ENCODE measurements at regions not wholly inside any gene's neighbourhood (a gene's known extent, or its start where the extent isn't known, plus 50 kb on each side); places are given as distances from the start of the nearest gene placed in this dataset.
"Not testable (repeated sequence)": the region's sequence is repeated elsewhere in the genome, so short reads cannot be mapped to it uniquely, and the experiment has no call there.

- DNase-seq (ENCODE audit: insufficient read length, low spot score) (no peak), FAIRE-seq (no peak)
Measured at GRCh38 chr3:147333098-147333497, 73.2 kb downstream of the ZIC4 start.

GRCh38 chr3:147328711-147329110, 77.6 kb downstream of the ZIC4 start:
- DNase-seq (ENCODE audit: insufficient read length, low spot score) (no peak), FAIRE-seq (no peak)

DNA sequence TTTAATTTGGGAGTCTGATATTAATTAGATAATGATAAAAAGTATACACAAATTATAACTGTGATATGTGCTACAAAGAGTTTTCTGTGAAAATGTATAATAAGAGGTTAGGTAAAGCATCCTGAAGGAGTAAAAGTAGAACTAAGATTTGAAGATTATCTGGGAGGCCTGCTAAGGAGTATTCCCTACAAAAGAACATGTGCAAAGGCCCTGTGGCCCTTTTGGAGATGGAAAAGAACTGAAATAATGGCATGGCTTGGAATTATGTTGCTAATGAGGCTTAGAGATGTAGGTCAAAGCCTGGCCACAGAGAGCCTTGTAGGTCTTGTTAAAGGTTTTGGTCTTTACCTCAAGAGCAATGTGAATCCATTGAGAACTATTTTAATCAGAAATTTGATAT, 82.0 kb downstream of the ZIC4 start:
- no peak for FAIRE-seq
- no peak for DNase-seq (ENCODE audit: insufficient read length, low spot score)

DNA sequence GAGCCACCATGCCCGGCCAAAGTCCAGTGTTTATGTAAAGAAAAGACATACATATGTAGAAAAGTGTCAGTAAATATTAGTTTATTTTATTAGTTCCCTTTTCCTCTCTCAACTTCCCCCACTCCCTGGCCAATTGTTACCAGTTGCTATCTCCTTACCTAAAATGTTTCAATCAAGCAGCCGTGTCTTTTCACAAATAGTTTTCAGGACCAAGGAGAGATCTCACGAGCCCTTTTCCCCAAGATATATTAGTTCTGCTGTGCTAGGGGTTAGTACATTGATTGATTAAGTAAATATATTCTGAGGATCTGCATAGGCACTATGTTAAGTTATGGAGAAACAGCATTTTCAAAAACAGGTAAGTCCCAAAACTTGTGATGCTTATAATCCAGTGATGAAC, 87.4 kb downstream of the ZIC4 start:
- FAIRE-seq: no peak
- no peak for DNase-seq (ENCODE audit: insufficient read length, low spot score)

GRCh38 chr3:147317080-147317479, 89.3 kb downstream of the ZIC4 start:
- FAIRE-seq: not testable (repeated sequence)

DNA sequence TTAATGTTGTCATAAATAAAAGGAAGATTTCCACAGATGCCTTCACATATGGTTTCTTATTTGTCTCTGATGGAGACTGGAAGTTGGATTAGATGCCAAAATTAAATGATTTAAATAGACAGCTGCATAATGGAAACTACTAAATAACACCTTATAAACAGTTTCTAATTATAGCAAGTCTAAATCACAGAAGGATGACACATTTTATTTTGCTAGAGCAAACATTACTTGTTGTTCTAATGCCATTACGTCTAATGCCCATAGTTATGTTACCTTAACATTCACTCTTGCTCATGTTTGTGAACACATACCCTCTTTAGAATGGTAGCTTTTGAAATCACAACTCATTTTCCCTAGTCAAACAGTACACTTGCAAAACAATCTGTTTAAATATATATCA, 92.8 kb downstream of the ZIC4 start:
- DNase-seq (ENCODE audit: insufficient read length, low spot score) (no peak), FAIRE-seq (no peak)

More at GRCh38 chr3:147317080-147317479, 89.3 kb downstream of the ZIC4 start:
- not testable (repeated sequence) for DNase-seq (ENCODE audit: insufficient read length, low spot score)

DNA sequence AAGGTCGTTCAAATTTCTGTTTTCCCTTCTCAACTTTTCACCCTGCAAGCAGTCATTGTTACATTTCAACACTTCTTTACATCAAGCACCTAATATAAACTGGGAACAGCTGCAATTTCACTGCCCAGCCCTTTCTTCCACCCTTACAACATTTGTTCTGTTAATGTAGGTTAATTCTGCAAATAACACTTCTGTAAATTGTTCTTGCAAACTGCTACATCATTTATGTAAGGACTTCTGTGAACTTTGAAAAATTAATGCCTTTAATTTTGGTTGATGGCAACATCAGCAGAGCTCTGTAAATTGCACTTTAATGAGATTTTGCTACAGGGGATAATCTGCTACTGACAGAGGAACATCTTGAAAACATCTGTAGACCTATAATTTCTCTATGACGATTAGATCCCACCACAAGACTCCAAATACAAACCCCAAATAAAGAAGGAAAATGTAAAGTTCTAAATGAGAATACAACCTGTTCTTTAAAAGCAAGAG, 93.5 kb downstream of the ZIC4 start:
- no peak for FAIRE-seq
- DNase-seq (ENCODE audit: insufficient read length, low spot score): no peak

- no peak for FAIRE-seq
- DNase-seq (ENCODE audit: insufficient read length, low spot score): no peak
Measured at GRCh38 chr3:147311716-147312115, 94.6 kb downstream of the ZIC4 start.

GRCh38 chr3:147305533-147306250, 100.7 kb downstream of the ZIC4 start:
- no peak for FAIRE-seq
- no peak for DNase-seq (ENCODE audit: insufficient read length, low spot score)

- no peak for DNase-seq (ENCODE audit: insufficient read length, low spot score)
- no peak for FAIRE-seq
Measured at GRCh38 chr3:147304756-147305155, 101.6 kb downstream of the ZIC4 start.

GRCh38 chr3:147301781-147302180, 104.6 kb downstream of the ZIC4 start:
- DNase-seq (ENCODE audit: insufficient read length, low spot score) (no peak), FAIRE-seq (no peak)

DNA sequence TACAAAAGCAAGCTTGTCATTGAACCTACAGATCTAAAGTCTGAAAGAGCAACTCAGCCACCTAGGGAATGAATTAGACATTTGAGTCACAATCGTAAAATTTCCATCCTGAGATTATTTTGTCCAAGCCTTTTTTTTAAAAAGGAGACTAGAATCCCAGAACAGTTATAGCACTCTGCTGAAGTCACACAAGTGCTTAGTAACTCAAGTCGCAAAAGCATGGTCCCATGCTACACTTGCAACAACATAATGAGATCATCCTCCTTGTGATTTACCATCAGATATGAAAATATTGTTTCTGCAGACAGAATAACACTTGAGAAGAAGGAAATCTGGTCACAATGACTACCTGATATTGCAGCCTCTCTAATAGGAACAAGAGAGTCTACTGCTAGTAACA, 106.7 kb downstream of the ZIC4 start:
- FAIRE-seq: no peak

GRCh38 chr3:147298511-147298982, 107.8 kb downstream of the ZIC4 start:
- DNase-seq (ENCODE audit: insufficient read length, low spot score) (no peak), FAIRE-seq (no peak)

More for the DNA sequence above, 106.7 kb downstream of the ZIC4 start:
- DNase-seq (ENCODE audit: insufficient read length, low spot score): no peak

GRCh38 chr3:147297761-147298350, 108.5 kb downstream of the ZIC4 start:
- no peak for FAIRE-seq
- DNase-seq (ENCODE audit: insufficient read length, low spot score): no peak

- FAIRE-seq; DNase-seq (ENCODE audit: insufficient read length, low spot score): not testable (repeated sequence)
Measured at GRCh38 chr3:147287370-147287769, 119.0 kb downstream of the ZIC4 start.

DNA sequence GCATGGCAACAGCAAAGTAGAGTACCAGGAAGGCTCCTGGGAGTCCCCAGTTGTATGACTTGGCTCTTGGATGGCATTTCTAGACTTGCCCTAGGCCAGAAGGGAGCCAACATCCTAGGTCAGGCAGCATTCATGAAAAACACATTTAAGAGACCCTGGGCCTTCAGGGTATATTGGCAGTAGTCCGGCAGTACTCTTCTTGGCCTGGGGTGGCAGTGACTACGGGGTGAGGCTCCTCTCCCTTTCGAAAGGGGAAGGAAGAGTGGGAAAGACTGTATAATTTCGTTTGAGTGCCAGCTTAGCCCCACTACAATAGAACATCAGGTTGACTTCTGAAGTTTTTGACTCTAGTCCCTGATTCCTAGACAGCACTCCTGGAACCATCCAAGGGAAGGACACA, 136.4 kb downstream of the ZIC4 start:
- DNase-seq (ENCODE audit: insufficient read length, low spot score) (no peak), FAIRE-seq (no peak)

- no peak for FAIRE-seq
Measured at GRCh38 chr3:147267434-147267833, 138.9 kb downstream of the ZIC4 start.

GRCh38 chr3:147257944-147258343, 148.4 kb downstream of the ZIC4 start:
- no peak for FAIRE-seq

More at GRCh38 chr3:147267434-147267833, 138.9 kb downstream of the ZIC4 start:
- DNase-seq (ENCODE audit: insufficient read length, low spot score): no peak

GRCh38 chr3:147256739-147257138, 149.6 kb downstream of the ZIC4 start:
- no peak for FAIRE-seq
- DNase-seq (ENCODE audit: insufficient read length, low spot score): no peak

More at GRCh38 chr3:147257944-147258343, 148.4 kb downstream of the ZIC4 start:
- no peak for DNase-seq (ENCODE audit: insufficient read length, low spot score)

DNA sequence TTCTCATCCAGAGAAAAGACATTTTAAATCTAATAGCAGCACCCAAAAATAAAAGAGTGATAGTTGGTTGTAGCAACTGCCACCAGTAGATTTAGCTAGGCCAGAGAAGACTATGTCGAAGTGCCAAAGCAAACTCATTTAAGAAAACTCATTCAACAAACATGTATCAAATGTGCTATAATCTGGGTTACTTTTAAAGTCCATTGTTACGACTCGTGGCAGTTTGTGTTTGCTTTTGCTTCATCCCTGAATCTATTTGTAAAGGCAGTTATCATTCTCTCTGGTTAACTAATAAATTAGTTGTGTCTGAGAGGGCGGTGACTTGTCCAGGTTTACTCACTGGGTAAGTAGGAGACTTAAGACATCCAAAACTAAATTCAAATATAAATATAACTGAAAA, 159.4 kb downstream of the ZIC4 start:
- no peak for FAIRE-seq
- DNase-seq (ENCODE audit: insufficient read length, low spot score): no peak

DNA sequence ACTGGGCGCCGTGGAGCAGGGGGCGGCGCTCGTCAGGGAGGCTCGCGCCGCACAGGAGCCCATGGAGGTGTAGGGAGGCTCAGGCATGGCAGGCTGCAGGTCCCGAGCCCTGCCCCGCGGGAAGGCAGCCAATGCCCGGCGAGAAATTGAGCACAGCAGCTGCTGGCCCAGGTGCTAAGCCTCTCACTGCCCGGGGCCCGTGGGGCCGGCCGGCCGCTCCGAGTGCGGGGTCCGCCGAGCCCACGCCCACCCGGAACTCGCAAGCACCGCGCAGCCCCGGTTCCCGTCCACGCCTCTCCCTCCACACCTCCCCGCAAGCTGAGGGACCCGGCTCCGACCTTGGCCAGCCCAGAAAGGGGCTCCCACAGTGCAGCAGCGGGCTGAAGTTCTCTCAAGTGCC, 160.7 kb downstream of the ZIC4 start:
- DNase-seq (ENCODE audit: insufficient read length, low spot score); FAIRE-seq: not testable (repeated sequence)

DNA sequence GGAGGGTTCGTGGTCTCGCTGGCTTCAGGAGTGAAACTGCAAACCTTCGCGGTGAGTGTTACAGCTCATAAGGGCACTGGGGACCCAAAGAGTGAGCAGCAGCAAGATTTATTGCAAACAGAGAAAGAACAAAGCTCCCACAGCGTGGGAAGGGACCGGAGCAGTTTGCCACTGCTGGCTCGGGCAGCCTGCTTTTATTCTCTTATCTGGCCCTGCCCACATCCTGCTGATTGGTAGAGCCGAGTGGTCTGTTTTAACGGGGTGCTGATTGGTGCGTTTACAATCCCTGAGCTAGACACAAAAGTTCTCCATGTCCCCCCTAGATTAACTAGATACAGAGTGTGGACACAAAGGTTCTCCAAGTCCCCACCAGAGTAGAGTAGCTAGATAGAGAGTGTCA, 161.3 kb downstream of the ZIC4 start:
- not testable (repeated sequence) for DNase-seq (ENCODE audit: insufficient read length, low spot score); FAIRE-seq
